Left lung (tissue), 4 donors: ENCODE measurements at regions not wholly inside any gene's neighbourhood (a gene's known extent, or its start where the extent isn't known, plus 50 kb on each side); places are given as distances from the start of the nearest gene placed in this dataset.

Experiments used
- ATAC-seq: fragments of 200-7000 bp; cut with Tn5 transposase; one replicate; pipeline ENCODE4 v1.9.1; 2020; ENCODE audit warnings: moderate library complexity
- DNase-seq, 4 donors: peaks; one replicate each; pipeline ENCODE4 v3.0.0-alpha.2; 2013 to 2020
- H3K27ac ChIP-seq, 2 donors: fragments of 200-600 bp; sonication (generic) in 1 of 2; one replicate each; pipeline versions ENCODE4 v1.5.0 to v1.8.0; 2020 to 2021
- H3K27me3 ChIP-seq, 2 donors: fragments of 200-600 bp; sonication (generic) in 1 of 2; one replicate each; pipeline versions ENCODE4 v1.5.0 to v1.8.0; 2020 to 2021
- H3K36me3 ChIP-seq, 2 donors: fragments of 200-600 bp; sonication (generic) in 1 of 2; one replicate each; pipeline versions ENCODE4 v1.5.0 to v1.8.0; 2020 to 2021
- H3K4me1 ChIP-seq, 2 donors: fragments of 200-600 bp; one replicate each; pipeline ENCODE4 v1.8.0; 2021
- H3K4me3 ChIP-seq, 2 donors: fragments of 200-600 bp; sonication (generic) in 1 of 2; one replicate each; pipeline versions ENCODE4 v1.5.0 to v1.8.0; 2020 to 2021; ENCODE audit warnings: mild to moderate bottlenecking in 1 of 2
- H3K9me3 ChIP-seq, 2 donors: fragments of 200-600 bp; sonication (generic) in 1 of 2; one replicate each; pipeline versions ENCODE4 v1.5.0 to v1.8.0; 2020 to 2021
- intact Hi-C, 2 donors: fragments of 100-400 bp; cut with DNase I; formaldehyde crosslinking; loops; one replicate each; pipeline versions ENCODE4 v1.11.2 to v1.14.2; 2022
- TF ChIP-seq, protein P1 (sequence below), 2 donors: fragments of 200-600 bp; sonication (generic) in 1 of 2; IDR thresholded peaks; one replicate each; pipeline versions ENCODE4 v1.5.0 to v1.8.0; 2021; ENCODE audit warnings: antibody characterized with exemption in 2 of 2
- donor health status: DM: no; HTN: yes; CAD: no.
- donor health status: DM: no; HTN: no; CAD: no.

DNA sequence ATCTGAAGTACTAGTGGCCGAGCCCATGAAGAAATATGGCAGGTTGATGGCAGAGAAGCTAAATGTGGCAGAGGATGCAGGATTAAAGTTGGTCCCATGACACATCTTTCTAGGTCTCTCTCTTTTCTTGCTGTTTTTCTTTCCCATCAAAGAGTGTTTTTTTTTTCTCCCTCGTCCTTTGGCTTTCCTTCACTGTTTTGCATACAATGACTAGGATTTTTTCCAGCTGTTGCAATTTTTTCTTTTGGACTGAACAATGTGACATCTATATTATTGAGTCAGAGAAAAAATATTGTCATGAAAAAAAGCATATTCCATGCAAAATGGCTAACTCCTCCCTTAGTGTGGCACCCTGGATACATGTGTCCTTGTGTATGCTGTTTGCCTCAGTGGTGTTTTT, 939.5 kb upstream of the FANCL start:
- ATAC-seq (no peak), DNase-seq (no peak)
- Histone ChIP-seq H3K36me3 (no peaks in the 10 kb centered on the region), H3K4me1 (no peaks in the 10 kb centered on the region), H3K9me3 (no peaks in the 10 kb centered on the region), H3K27me3 (no peaks in the 10 kb centered on the region), H3K27ac (no peak overlapping the region), H3K4me3 (no peak overlapping the region)
- intact Hi-C loops = no loop called here
- TF ChIP-seq, protein P1, sequence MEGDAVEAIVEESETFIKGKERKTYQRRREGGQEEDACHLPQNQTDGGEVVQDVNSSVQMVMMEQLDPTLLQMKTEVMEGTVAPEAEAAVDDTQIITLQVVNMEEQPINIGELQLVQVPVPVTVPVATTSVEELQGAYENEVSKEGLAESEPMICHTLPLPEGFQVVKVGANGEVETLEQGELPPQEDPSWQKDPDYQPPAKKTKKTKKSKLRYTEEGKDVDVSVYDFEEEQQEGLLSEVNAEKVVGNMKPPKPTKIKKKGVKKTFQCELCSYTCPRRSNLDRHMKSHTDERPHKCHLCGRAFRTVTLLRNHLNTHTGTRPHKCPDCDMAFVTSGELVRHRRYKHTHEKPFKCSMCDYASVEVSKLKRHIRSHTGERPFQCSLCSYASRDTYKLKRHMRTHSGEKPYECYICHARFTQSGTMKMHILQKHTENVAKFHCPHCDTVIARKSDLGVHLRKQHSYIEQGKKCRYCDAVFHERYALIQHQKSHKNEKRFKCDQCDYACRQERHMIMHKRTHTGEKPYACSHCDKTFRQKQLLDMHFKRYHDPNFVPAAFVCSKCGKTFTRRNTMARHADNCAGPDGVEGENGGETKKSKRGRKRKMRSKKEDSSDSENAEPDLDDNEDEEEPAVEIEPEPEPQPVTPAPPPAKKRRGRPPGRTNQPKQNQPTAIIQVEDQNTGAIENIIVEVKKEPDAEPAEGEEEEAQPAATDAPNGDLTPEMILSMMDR (IDR thresholded peaks at IDR 0.05) = no peak

DNA sequence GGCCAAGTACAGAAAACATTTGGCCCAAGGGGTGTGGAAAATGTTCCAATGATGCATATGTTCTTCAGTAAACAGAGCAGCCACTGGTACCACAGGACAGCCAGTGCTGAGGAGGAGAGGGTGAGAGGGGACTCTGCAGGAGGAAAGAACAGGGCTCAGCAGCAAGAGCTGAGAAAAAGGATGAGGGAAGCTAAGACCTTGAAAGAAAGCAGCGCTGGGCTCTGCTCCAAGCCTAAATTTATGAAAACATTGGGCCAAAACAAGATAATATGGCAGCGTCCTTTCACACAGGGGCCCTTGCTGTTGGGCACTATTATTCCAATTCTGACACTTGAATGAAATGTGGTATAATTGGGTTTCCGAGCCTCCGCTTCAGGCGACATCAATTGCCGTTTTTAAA, 939.0 kb upstream of the FANCL start:
- no peak for DNase-seq
- H3K4me3 ChIP-seq = no peak overlapping the region
- H3K4me1 ChIP-seq = no peaks in the 10 kb centered on the region
- TF ChIP-seq, protein P1 (IDR thresholded peaks at IDR 0.05) = no peak
- no peak overlapping the region for H3K27ac ChIP-seq
- H3K9me3 ChIP-seq = no peaks in the 10 kb centered on the region
- intact Hi-C loops = no loop called here
- no peaks in the 10 kb centered on the region for H3K36me3 ChIP-seq
- no peak for ATAC-seq
- H3K27me3 ChIP-seq = no peaks in the 10 kb centered on the region

DNA sequence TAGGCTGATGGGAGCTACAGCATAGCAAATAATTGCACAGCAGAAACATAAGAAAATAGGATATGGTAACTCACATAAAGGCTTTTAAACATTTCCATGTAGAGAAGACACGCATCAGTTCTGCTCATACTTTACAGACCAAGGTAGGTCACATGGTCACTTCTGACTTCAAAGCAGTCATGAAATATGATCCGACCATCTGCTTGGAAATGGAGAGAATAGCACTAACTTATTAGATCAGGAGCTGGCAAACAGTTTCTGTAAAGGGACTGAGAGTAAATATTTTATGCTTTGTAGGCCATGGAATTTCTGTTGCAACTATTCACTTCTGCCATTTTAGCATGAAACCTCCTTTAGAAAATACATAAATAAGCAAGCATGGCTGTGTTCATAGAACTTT, 936.6 kb upstream of the FANCL start:
- ATAC-seq (no peak), DNase-seq (no peak)
- Histone ChIP-seq H3K27ac (no peak overlapping the region), H3K27me3 (no peaks in the 10 kb centered on the region), H3K9me3 (no peaks in the 10 kb centered on the region), H3K4me3 (no peak overlapping the region), H3K36me3 (no peaks in the 10 kb centered on the region), H3K4me1 (no peaks in the 10 kb centered on the region)
- intact Hi-C loops = no loop called here
- TF ChIP-seq, protein P1 (IDR thresholded peaks at IDR 0.05) = no peak

DNA sequence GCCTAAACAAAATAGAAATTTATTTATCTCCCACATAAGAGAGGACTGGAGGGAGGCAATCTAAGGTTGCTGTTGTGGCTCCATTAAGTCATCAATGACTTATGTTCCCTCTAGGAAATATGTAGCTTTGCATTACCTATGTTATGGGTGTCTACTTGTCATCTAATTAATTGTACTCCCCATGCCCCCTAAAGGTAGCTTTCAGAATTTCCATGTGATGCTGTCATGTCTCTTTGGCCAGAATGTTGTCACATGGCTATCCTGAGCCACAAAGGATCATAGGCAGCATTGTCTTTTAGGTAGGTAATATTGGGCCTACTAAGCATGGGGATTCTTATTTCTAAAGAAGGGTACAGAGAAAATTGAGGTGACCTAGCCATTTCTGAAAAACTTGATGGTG, 935.6 kb upstream of the FANCL start:
- H3K36me3 ChIP-seq = no peaks in the 10 kb centered on the region
- DNase-seq = no peak
- no peaks in the 10 kb centered on the region for H3K4me1 ChIP-seq
- TF ChIP-seq, protein P1 (IDR thresholded peaks at IDR 0.05) = no peak
- no peak overlapping the region for H3K4me3 ChIP-seq
- ATAC-seq = no peak
- intact Hi-C loops = no loop called here
- H3K27ac ChIP-seq = no peak overlapping the region
- no peaks in the 10 kb centered on the region for H3K9me3 ChIP-seq
- no peaks in the 10 kb centered on the region for H3K27me3 ChIP-seq

DNA sequence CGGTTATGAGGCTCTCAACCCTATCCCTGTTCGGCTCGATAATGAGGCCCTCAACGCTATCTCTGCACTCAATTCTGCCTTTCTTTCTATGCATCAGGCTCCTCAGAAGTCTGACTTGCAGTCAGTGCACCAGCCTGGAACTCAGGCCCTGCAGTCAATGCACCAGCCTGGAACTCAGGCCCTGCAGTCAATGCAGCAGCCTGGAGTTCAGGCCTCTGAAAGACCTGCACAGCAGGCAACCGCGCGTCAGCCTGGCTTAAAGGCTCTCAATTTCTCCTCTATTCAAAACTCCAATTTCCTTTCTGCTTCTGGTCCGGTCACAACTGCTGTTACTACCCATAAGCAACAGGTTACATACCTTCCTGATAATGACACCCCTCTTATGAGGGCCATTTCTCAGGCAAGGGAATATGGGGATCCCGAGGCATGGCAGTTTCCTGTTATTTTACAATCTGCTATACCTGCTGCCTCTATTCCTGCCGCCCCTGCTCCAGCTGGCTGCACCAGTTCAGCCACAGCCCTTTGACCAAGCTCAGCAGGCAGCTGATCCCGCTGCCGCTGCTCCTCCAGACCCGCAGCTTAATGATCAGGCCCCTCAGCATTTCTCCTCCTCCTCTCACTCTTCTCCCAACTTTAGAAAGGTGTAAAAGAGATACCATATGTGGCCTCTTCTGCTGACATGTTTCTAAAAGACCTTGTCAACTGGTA, 933.6 kb upstream of the FANCL start:
- no peaks in the 10 kb centered on the region for H3K36me3 ChIP-seq
- intact Hi-C loops = no loop called here
- TF ChIP-seq, protein P1 (IDR thresholded peaks at IDR 0.05) = no peak
- no peak for DNase-seq
- no peaks in the 10 kb centered on the region for H3K4me1 ChIP-seq
- H3K27me3 ChIP-seq = no peaks in the 10 kb centered on the region
- no peaks in the 10 kb centered on the region for H3K9me3 ChIP-seq
- H3K27ac ChIP-seq = no peak overlapping the region
- H3K4me3 ChIP-seq = no peak overlapping the region
- no peak for ATAC-seq
